ENCODE measurements at regions not wholly inside any gene's neighbourhood (a gene's known extent, or its start where the extent isn't known, plus 50 kb on each side); places are given as distances from the start of the nearest gene placed in this dataset.

- H3K79me1 ChIP-seq (ENCODE audit: low read depth, low read length), result no peaks in the 10 kb centered on the region
- no peaks in the 10 kb centered on the region for H3K36me3 ChIP-seq (ENCODE audit: control insufficient read depth in 2 of 4, insufficient read depth in 4 of 4, low read length in 3 of 4)
- no peak overlapping the region for H3K4me3 ChIP-seq (ENCODE audit: extremely low read depth in 1 of 4, insufficient read depth in 2 of 4, low read depth in 3 of 4, low read length in 4 of 4)
- H3K9ac ChIP-seq (replicated peaks in 1 of 4; ENCODE audit: extremely low read depth in 1 of 4, low read depth in 3 of 4, low read length in 3 of 4), result no peak overlapping the region
- H4K5ac ChIP-seq (ENCODE audit: insufficient read length, low read depth, low read length), result no peak overlapping the region
- no peak overlapping the region for H2AK5ac ChIP-seq (ENCODE audit: low read depth, low read length)
- no peak overlapping the region for H3K23ac ChIP-seq (ENCODE audit: insufficient read length)
- no peak overlapping the region for H4K8ac ChIP-seq (ENCODE audit: extremely low read depth, insufficient read depth, low read length)
- no peak overlapping the region for H3K14ac ChIP-seq (ENCODE audit: insufficient read length)
- no peak overlapping the region for H3K56ac ChIP-seq (replicated peaks; ENCODE audit: insufficient read length, low read depth, low read length)
- H3K27me3 ChIP-seq (replicated peaks in 1 of 4; ENCODE audit: control insufficient read depth in 3 of 4, extremely low read depth in 1 of 4, insufficient read depth in 3 of 4, low read length in 3 of 4), result no peaks in the 10 kb centered on the region
- H3K79me2 ChIP-seq (ENCODE audit: control insufficient read depth in 1 of 2, insufficient read depth in 2 of 2, low read length in 2 of 2), result no peaks in the 10 kb centered on the region
- H3K27ac ChIP-seq (ENCODE audit: low read depth, low read length), result no peak overlapping the region
- no peak overlapping the region for H3K4me2 ChIP-seq (ENCODE audit: insufficient read depth in 1 of 2, low read depth in 2 of 2, low read length in 2 of 2)
- no peak overlapping the region for H2BK5ac ChIP-seq (ENCODE audit: low read depth, low read length)
- no peak overlapping the region for H2BK20ac ChIP-seq (ENCODE audit: low read length)
- H4K20me1 ChIP-seq (replicated peaks in 1 of 2; ENCODE audit: control insufficient read depth in 1 of 2, insufficient read depth in 2 of 2, low read length in 2 of 2), result no peaks in the 10 kb centered on the region
- no peak overlapping the region for H2BK15ac ChIP-seq (ENCODE audit: low read length)
- H3K23me2 ChIP-seq (ENCODE audit: low read depth, low read length), result no peaks in the 10 kb centered on the region
- no peak for DNase-seq (ENCODE audit: low read depth in 1 of 2, low spot score in 2 of 2)
- no peak overlapping the region for H2BK12ac ChIP-seq (ENCODE audit: low read depth, low read length)
- H3K4me1 ChIP-seq (replicated peaks in 1 of 4; ENCODE audit: control insufficient read depth in 3 of 4, insufficient read depth in 4 of 4, low read length in 3 of 4), result no peaks in the 10 kb centered on the region
- ChIA-PET POLR2A (ENCODE audit: partially characterized antibody) (no interaction called here), CTCF (ENCODE audit: partially characterized antibody) (no interaction called here)
- no peak for FAIRE-seq
- H2AFZ ChIP-seq (ENCODE audit: low read length), result no peak overlapping the region
- no peak overlapping the region for H3K18ac ChIP-seq (ENCODE audit: extremely low read depth, low read length)
- TF ChIP-seq BCL11A (IDR thresholded peaks at IDR 0.05; ENCODE audit: low read depth in 2 of 2, low read length in 2 of 2) (no peak), CBX5 (IDR thresholded peaks at IDR 0.05; ENCODE audit: low read depth, low read length) (no peak)
- H2BK120ac ChIP-seq (replicated peaks; ENCODE audit: low read depth, low read length), result no peak overlapping the region
- H3K4ac ChIP-seq (replicated peaks; ENCODE audit: insufficient read length, low read depth, low read length), result no peak overlapping the region
- no peak overlapping the region for H4K91ac ChIP-seq (replicated peaks; ENCODE audit: insufficient read length, low read length)
- no peaks in the 10 kb centered on the region for H3K9me3 ChIP-seq (ENCODE audit: insufficient read depth in 2 of 2, low read depth in 1 of 2, low read length in 1 of 2)
Measured at GRCh38 chr5:8508231-8508630, 639.3 kb downstream of the MTRR start.

All from H1 (cell line).